ENCODE measurements at regions not wholly inside any gene's neighbourhood (a gene's known extent, or its start where the extent isn't known, plus 50 kb on each side); places are given as distances from the start of the nearest gene placed in this dataset.
"Not testable (repeated sequence)": the region's sequence is repeated elsewhere in the genome, so short reads cannot be mapped to it uniquely, and the experiment has no call there.

GRCh38 chr12:17132336-17132735 is 526.4 kb upstream of the LMO3 start:
- Histone ChIP-seq H3K36me3 (no peaks in the 10 kb centered on the region), H3K27ac (no peak overlapping the region), H3K4me1 (ENCODE audit: control insufficient read depth in 1 of 2, low read depth in 2 of 2) (no peaks in the 10 kb centered on the region), H3K27me3 (replicated peaks; ENCODE audit: insufficient read depth) (no peaks in the 10 kb centered on the region), H3K4me3 (no peak overlapping the region), H3K9me3 (no peaks in the 10 kb centered on the region)
- DNase-seq (ENCODE audit: low spot score), result no peak
- no peak for ATAC-seq (ENCODE audit: insufficient number of reproducible peaks, low FRiP score, low read depth)
- no peak for TF ChIP-seq CTCF (IDR thresholded peaks at IDR 0.05)

GRCh38 chr12:17116538-17116937 is 510.6 kb upstream of the LMO3 start:
- H3K4me3 ChIP-seq; ATAC-seq (ENCODE audit: insufficient number of reproducible peaks, low FRiP score, low read depth); H3K36me3 ChIP-seq; H3K4me1 ChIP-seq (ENCODE audit: control insufficient read depth in 1 of 2, low read depth in 2 of 2); H3K27me3 ChIP-seq (replicated peaks; ENCODE audit: insufficient read depth); H3K9me3 ChIP-seq; H3K27ac ChIP-seq; DNase-seq (ENCODE audit: low spot score): not testable (repeated sequence)

- H3K27ac ChIP-seq, result no peak overlapping the region
- ATAC-seq (ENCODE audit: insufficient number of reproducible peaks, low FRiP score, low read depth) (no peak), DNase-seq (ENCODE audit: low spot score) (no peak)
- no peak for TF ChIP-seq CTCF (IDR thresholded peaks at IDR 0.05)
- H3K4me3 ChIP-seq, result no peak overlapping the region
- H3K36me3 ChIP-seq, result no peaks in the 10 kb centered on the region
- no peaks in the 10 kb centered on the region for H3K9me3 ChIP-seq
- no peaks in the 10 kb centered on the region for H3K27me3 ChIP-seq (replicated peaks; ENCODE audit: insufficient read depth)
- H3K4me1 ChIP-seq (ENCODE audit: control insufficient read depth in 1 of 2, low read depth in 2 of 2), result no peaks in the 10 kb centered on the region
Measured at GRCh38 chr12:17110316-17110715, 504.4 kb upstream of the LMO3 start.

GRCh38 chr12:17108877-17109541 is 503.0 kb upstream of the LMO3 start:
- DNase-seq (ENCODE audit: low spot score) (no peak), ATAC-seq (ENCODE audit: insufficient number of reproducible peaks, low FRiP score, low read depth) (no peak)
- Histone ChIP-seq H3K9me3 (no peaks in the 10 kb centered on the region), H3K27me3 (replicated peaks; ENCODE audit: insufficient read depth) (no peaks in the 10 kb centered on the region), H3K27ac (no peak overlapping the region), H3K4me3 (no peak overlapping the region), H3K36me3 (no peaks in the 10 kb centered on the region), H3K4me1 (ENCODE audit: control insufficient read depth in 1 of 2, low read depth in 2 of 2) (no peaks in the 10 kb centered on the region)
- no peak for TF ChIP-seq CTCF (IDR thresholded peaks at IDR 0.05)

- H3K9me3 ChIP-seq, result no peaks in the 10 kb centered on the region
- TF ChIP-seq CTCF (IDR thresholded peaks at IDR 0.05), result no peak
- no peaks in the 10 kb centered on the region for H3K36me3 ChIP-seq
- ATAC-seq (ENCODE audit: insufficient number of reproducible peaks, low FRiP score, low read depth), result no peak
- no peak for DNase-seq (ENCODE audit: low spot score)
- H3K27me3 ChIP-seq (replicated peaks; ENCODE audit: insufficient read depth), result no peaks in the 10 kb centered on the region
- H3K27ac ChIP-seq, result no peak overlapping the region
- H3K4me3 ChIP-seq, result no peak overlapping the region
- no peaks in the 10 kb centered on the region for H3K4me1 ChIP-seq (ENCODE audit: control insufficient read depth in 1 of 2, low read depth in 2 of 2)
Measured at GRCh38 chr12:17104801-17105200, 498.8 kb upstream of the LMO3 start.

- ATAC-seq (ENCODE audit: insufficient number of reproducible peaks, low FRiP score, low read depth) (no peak), DNase-seq (ENCODE audit: low spot score) (no peak)
- TF ChIP-seq CTCF (IDR thresholded peaks at IDR 0.05), result no peak
- H3K36me3 ChIP-seq, result no peaks in the 10 kb centered on the region
- no peaks in the 10 kb centered on the region for H3K27me3 ChIP-seq (replicated peaks; ENCODE audit: insufficient read depth)
- no peaks in the 10 kb centered on the region for H3K4me1 ChIP-seq (ENCODE audit: control insufficient read depth in 1 of 2, low read depth in 2 of 2)
- H3K4me3 ChIP-seq, result no peak overlapping the region
- H3K9me3 ChIP-seq, result no peaks in the 10 kb centered on the region
- H3K27ac ChIP-seq, result no peak overlapping the region
Measured at GRCh38 chr12:17097674-17098073, 491.7 kb upstream of the LMO3 start.
